ENCODE measurements at regions not wholly inside any gene's neighbourhood (a gene's known extent, or its start where the extent isn't known, plus 50 kb on each side); places are given as distances from the start of the nearest gene placed in this dataset.

DNA sequence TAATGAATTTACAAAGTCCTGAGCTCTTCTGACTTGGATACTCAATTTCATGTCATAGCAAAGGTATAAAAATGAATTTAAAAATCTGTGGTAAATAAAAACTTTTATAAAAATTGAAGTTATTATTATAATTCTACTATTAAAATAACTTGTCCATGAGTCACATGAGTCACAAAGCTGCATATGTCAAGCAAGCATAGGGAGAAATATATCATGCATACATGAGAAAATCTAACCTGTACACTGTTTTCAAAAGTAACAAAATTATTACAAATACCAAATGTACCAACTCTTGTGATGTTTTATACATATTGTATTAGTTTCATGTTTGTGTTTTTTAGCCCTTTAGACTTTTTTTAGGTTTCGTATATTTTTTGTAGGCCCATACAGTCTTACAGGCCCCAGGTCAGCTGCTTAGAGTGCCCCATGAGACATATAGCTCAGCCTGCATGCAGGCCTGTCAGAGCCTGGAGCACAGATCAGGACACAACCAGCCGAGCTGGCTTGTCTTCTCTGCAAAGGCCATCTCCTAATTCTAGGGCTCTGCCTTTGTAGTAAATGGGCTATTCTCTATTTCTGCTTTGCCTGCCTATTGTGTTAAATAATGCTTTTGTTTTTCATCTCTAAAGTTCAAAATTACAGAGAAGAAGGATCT, 818.7 kb upstream of the TENM3 start:
- intact Hi-C loops (cut with micrococcal nuclease): no loop called here

DNA sequence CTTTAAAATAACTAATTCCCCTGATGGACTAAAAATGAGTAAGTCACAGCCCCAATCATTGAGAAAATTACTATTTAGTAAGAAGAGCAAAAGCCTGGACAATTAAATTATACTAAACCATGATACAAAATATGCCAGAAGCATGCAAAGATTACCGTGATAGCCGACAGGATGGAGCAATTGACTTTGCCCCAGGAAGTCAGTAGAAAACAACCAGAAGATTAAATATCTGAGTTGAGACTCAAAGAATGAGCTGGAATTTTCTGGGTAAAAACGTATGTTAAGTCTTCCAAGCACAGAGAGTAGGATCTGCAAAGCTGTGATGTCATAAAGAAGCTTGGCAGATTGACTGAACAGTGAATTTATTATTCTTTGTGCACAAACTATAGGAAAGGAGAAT, 816.1 kb upstream of the TENM3 start:
- intact Hi-C loops (cut with micrococcal nuclease): no loop called here

DNA sequence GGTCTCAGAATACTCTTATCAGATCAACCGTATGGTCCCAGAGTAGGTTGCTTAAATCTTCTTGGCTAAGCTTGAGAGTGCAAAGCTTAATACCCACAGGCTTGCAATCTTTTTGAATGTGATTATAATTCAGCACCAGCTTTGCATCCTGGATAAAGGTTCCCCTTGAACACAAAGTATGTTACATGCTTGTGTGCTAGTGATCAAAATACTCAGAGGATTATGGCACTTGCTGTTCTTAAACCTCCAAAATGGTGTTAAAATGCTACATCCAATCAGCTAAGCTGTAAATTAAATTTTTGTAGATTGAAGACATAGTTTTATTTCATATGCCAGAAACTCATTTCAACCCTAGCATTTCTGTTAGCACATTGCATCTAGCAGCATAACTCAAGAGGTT, 812.2 kb upstream of the TENM3 start:
- intact Hi-C loops (cut with micrococcal nuclease): no loop called here

DNA sequence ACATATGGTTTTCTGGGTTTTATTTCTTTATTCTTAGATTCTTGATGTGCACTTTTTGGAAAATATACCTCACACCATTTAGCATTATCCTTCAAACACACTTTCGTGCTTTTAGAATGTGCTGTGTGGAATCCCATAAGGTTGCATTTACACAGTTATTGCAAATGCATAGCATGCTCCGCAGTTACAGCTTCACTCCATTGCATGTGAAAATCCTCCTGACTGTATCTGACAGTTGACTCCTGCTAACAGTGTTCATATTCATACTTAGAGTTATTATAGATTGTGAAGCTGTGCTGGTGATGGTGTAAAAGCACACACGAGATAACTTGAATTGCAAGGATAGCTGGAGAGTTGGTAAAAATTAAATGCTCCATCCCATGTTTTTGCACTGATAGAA, 811.5 kb upstream of the TENM3 start:
- intact Hi-C loops (cut with micrococcal nuclease): no loop called here

DNA sequence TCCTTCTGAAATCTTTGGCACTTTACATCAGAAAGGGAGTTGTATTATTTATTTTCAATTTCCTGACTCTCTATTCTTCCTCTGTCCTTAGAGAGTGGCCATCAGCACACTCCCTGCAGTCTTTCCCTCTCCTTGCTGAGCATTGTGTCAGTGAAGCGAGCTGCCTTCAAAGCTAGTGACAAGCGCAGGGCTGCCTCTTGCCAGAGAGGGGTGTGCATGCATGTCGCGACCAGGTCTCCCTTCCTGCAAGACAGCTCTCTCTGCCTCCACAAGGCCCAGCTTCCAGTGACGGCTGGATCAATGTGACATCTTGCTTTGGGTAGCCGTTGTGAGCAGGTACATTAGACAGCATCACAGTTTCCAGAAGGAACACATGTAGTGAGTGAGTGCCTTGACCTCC, 810.9 kb upstream of the TENM3 start:
- intact Hi-C loops (cut with micrococcal nuclease): no loop called here

DNA sequence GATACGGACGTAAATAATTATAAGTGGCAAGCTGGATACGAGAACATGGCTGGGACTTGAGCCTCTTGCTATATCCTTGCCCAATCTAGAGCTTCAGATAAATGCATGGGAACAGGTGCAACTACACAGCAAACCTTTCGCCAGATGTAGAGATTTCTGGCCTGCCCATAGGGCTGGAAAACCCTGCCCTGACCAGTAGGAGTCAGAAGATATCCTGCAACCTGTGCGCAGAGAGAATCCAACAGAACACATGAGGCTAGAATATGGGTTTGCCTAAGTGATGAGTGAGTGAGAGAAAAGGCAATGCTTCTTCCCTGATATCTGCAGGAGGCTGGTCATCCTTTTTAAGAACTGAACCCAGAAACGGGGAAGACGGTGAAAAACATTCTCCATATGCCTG, 805.3 kb upstream of the TENM3 start:
- intact Hi-C loops (cut with micrococcal nuclease): no loop called here

DNA sequence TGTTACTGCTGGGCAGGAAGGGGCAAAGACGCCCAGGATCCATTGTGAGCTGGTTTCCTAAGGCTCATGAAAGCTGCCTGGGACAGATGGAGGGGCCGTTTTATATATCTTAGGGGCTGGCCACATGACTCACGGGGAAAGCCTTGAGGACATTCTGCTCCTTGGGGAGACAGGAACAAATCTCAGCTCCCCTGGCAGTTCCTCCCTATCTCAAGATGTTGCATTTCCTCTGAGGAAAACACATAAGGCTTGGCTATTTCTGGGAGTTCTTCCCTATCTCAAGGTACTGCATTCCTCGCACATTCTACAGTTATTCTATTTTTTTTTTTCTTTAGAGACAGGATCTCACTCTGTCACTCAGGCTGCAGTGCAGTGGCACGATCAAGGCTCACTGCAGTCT, 804.6 kb upstream of the TENM3 start:
- intact Hi-C loops (cut with micrococcal nuclease): no loop called here

DNA sequence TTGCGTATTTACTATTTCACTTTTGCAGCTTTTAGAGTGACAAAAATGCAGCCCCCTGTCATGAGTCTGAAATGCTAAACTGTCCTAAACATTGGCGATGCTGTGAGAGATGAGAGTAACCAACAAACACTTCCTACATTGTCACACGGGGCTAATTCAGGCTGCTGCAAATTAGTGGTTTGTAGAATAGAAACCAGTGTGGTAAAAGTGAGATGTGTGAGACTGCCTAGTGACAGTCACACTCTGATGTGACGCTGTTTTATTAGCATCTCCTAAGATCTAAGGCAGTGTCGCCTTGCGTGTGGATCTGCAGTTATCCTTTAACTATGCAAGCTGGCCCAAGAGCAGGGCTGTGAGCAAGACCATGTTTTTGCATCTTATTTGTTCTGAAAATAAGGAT, 800.2 kb upstream of the TENM3 start:
- intact Hi-C loops (cut with micrococcal nuclease): no loop called here

DNA sequence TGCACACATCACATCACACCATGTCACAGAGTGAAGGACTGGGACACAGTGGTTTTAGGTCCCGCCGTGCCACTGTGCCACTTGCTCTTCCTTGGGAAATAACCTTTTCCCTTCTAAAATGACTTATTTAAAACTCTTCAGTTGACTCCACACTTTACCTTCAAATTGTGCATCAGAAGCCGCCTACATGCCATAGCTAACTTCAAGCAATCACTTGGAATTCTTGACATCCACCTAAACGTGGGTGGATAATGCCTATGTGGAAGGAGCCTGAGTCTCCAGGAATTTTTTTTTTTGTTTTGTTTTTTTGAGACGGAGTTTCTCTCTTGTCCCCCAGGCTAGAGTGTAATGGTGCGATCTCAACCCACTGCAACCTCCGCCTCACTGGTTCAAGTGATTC, 777.4 kb upstream of the TENM3 start:
- intact Hi-C loops (cut with micrococcal nuclease): no loop called here

DNA sequence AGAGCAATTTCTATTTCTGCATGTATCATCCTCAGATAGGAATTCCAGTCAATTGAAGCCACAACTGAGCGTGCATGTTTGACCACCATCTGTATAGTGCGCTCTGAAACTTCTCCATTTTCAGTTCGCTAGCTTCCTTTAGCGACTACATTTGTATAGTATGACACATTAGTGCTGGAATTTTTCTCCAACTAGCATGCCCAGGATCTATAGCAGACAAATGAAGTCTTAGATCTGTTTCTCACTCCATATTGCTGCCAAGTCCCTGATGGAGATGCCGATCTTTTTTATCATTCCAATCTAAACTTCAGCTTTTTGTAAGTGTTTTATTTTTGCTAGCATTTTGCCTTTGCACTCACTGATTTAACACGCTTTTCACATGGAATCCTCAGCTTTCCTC, 774.8 kb upstream of the TENM3 start:
- intact Hi-C loops (cut with micrococcal nuclease): no loop called here

DNA sequence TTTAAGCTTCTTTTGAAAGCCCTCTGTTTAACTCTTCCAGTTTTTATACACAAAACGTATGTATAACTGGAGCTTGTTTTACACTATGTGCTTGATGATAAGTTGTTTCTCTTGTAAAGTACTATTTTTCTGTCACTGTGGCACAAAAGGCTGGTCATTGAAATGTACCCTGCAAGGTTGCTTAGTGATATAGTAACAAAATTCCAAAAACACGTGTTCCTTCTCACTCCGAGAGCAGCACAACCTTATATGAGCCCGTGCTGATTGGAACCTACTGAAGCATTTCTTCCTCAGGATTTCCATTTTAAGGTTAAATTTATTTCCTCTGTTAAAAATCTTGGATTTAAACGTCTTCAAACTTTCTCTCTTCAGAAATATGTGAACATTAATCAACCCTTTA, 772.9 kb upstream of the TENM3 start:
- intact Hi-C loops (cut with micrococcal nuclease): no loop called here

DNA sequence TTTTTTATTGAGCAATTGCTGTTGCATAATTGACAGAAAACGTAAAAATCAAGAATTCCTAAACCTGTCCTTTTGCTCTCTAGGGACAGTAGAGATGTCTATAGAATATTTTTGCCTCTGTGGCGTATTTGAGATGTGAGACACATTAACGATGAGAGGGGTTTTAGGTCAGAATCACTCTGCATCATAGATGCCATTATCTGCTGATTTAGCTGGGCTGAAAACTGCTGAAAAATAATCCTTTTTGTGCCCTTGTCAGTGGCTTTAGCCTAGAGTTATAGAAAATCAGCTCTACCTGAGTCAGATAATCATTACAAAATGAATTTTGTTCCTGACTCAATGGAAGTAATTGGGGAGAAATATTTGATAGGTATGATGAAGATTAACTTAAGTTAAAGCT, 767.8 kb upstream of the TENM3 start:
- intact Hi-C loops (cut with micrococcal nuclease): no loop called here

DNA sequence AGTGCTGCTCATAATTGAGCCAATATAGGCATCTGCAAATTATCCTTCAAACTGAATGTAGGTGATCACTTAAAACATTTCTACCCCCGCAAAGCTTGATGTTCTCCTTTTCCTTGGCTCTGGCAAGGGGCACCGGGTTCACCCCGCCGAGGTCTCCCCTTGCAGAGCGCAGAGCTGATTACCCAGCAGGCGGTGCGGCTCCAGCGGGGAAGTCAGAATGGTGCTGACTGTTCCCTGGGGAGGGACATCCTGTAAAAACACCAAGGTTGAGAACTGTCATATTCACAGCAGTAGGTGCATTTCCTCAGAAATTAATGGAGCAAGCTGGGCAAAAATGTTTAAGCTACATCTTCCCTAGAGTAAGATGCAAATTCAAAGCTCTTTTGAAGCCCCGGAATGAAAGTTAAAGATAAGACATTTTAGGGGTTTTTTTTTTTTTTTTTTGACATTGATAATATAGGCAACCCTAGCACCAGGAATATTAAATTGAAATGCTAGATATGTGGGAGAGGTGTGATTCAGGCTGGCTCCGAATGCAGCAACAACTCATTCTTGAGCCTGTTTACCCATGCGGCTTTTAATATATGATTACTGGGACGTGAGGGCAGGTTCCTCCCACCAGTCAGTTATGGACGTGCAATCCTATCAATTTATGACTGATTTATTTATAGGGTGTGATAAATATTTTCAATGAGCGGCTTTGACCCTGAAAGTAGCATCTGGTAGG, 767.3 kb upstream of the TENM3 start:
- intact Hi-C loops (cut with micrococcal nuclease): no loop called here

DNA sequence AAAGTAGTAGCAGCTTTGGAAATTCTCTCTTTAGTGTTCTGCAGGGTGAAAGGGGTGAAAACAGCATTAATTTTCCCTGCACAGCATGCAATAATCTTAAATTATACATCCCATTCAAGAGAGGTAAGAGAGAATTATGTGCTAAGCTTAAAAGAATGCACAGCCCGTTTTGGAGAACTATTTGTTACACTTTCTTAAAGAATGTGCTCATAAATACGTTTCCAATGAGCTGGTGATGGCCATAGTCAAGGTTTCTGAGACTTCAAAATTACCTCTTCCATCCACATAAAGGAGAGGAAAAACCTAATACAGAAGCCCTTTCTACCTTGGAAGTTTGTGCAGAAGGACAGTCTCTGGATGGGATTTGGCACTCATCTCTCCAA, 766.7 kb upstream of the TENM3 start:
- intact Hi-C loops (cut with micrococcal nuclease): no loop called here

DNA sequence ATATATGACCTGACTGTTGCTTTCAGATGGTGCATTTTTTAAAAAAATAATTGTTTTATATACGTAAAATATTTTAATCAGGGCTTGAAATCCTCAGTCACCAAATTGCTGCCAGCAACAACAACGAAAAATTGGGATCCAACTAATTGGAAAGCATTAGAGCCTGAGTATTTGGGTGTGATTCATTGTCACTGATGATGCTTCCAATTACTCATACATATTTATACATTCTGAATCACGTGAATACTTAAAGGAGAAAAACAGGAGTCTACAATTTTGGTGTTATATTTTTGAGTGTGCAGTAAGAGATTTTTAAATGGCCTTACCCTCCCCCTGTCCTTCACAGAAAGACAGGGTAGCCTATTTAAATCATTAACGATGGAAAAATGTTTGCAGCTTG, 765.6 kb upstream of the TENM3 start:
- intact Hi-C loops (cut with micrococcal nuclease): no loop called here

DNA sequence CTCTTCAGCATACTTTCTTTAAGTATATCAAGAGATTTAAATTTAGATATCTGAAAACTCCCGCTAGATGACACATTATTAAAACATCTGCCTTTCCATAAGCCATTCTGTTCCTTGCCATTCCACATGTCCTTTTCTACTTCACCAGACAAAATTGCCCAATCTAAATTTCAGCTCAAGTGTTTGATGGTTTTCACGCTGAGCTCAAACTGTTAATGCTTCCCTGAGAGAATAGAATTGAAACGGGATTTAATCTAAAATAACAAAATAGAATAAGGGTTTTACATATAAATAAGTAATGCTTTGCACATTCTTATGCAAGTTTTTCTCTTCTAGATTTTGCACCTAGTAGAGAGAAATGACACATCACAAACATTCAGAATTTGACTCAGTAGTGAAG, 764.5 kb upstream of the TENM3 start:
- intact Hi-C loops (cut with micrococcal nuclease): no loop called here

DNA sequence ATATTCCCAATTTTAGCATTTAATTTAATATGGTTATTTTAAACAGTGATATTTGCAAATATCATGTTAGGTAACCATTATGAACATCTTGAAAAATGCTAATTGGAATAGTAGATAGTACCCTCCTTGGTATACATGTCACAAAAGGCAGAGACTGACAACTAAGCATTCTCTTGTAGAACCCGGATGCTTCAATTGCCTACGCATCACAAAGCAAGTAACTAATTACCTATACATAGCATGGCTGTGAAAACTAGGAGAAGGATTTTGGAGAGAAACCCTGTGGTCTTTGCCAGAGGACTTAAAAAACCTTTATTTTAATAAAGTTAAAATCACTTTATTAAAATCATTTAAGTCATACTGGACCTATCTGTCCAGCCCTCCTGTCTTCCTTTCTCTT, 764.1 kb upstream of the TENM3 start:
- intact Hi-C loops (cut with micrococcal nuclease): no loop called here

DNA sequence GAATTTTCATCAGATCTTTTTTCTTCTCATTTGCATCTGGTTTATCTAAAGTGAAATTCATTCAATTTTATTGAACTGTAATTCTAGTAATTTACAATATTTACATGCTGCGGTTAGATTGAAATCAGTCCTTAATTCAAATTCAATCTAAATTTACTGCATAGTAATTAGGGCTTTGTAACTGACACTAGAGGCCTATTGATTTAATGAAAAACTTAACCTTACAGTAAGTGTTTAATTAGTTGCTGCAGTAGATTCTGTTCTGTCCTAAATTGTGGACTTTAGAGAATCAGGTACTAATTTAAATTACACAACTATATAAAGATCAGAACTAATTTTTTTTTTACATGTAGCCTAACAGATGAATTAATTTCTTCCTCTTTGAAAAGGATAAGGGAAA, 758.8 kb upstream of the TENM3 start:
- intact Hi-C loops (cut with micrococcal nuclease): no loop called here

DNA sequence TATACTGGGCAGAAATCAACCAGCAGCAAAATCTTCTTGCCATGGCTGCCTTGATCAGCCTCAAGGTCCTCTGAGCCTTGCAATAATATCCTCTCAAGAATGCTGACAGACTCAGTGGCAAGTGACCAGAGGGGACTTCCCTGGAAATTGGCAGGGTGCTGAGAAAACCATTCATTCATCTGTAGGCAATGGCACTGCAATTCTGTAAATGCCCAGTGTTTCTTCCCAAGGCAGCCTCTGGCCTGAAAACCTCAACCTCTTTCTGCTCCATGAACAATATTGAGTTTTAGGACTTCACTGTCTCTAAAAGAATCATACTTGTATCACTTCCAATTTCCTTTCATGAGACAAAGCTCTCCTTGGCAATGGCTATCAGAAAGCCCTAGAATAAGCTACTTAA, 754.3 kb upstream of the TENM3 start:
- intact Hi-C loops (cut with micrococcal nuclease): no loop called here

DNA sequence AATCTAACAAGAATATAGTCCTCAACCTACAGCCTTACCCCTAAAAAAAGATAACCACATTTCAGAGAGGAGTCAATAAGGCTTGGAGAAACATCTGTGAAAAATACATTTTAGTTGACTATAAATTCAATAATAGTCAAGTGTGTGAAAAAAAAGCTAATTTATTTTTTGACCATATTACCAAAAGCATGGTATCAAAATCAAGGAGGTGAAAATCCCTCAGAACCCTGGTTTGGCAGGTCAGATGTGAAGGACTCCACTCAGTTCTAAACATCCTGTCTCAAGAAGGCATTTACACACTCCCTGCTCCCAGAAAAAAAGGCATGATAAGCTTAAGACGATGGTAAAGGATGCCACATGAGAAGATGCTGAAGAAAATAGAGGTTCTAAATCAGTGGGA, 745.1 kb upstream of the TENM3 start:
- intact Hi-C loops (cut with micrococcal nuclease): no loop called here

DNA sequence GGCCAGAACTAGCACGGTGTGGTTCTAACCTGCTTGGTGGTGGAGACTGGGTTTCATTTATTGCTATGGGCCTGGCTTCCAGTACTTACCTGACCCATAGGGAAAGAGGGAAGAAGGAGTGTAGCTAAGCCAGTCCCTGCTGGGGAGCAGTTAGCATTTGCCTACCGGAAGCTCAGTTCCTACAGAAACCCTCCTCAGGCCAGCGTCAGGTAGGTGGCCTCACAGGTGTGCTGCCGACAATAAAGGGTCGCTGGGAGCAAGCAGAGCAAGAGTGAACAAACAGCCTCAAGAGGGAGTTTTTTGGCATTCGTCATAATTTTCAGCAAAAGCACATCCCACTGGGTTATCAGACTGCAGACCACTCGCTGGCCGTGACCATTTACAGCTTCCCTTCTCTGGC, 740.6 kb upstream of the TENM3 start:
- intact Hi-C loops (cut with micrococcal nuclease): no loop called here

DNA sequence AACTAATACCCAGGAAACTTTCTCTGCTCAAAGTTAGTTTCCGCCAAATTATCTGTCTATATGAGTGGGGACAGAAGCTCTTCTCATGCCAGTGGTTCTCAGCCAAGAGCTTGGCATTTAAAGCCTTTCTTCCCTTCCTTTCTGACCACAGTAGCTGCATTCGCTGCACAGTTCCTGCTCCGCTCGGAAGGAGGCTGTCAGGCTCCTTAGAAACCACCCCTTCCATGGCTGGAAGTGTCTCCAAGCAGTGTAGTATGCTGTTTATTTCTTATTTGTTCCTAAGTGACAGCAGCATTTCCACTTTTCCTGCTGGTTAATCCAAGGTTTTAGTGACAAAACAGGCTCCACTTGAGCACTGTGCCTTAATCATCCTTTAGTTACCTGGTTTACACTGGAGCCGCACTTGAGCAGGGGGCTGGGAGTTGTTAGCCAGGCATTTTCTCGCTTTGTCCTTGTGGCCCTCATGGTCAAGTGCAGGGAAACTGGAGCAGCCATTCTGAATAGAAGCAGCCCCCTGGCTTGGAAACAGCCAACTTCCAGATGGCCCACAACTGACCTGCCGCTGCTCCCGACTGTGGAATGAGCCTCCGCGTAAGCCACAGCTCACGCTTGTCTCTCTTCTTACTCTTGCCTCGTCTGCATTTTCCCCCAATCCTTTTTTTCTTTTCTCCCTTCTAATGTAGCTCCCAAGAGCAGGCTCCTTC, 739.4 kb upstream of the TENM3 start:
- intact Hi-C loops (cut with micrococcal nuclease): no loop called here

DNA sequence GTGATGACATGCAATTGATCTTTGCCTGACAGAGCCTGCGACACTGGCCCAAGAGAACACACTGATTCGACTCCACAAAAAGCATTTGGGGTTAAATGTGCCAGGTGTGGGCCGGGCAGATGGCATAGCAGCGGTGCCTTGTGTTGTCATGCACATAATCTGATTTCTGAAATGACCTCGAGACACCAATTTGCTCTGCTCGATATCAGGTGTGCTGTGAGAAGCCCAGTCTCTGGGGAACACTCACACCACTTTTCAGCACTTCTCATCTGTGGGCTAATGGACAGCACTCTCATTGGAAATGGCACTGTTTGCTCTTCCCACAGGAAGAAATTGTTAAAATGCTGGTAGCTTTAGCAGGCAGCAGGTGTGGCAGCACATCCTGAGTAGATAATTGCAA, 738.3 kb upstream of the TENM3 start:
- intact Hi-C loops (cut with micrococcal nuclease): no loop called here
